Kidney capillary endothelial cell (primary cell): ENCODE measurements at regions not wholly inside any gene's neighbourhood (a gene's known extent, or its start where the extent isn't known, plus 50 kb on each side); places are given as distances from the start of the nearest gene placed in this dataset.
A peak's percentile ranks its signal among the peaks of the same experiment; 100 is the strongest.
"Not testable (repeated sequence)": the region's sequence is repeated elsewhere in the genome, so short reads cannot be mapped to it uniquely, and the experiment has no call there.

Source experiments
- DNase-seq: peaks from one replicate; pipeline ENCODE4 v3.0.0-alpha.2; 2018; ENCODE audit warnings: low spot score

- no peak for DNase-seq
Measured at GRCh38 chr4:72942565-72942964, 127.0 kb downstream of the COX18 start.

- DNase-seq: no peak
Measured at GRCh38 chr4:72938516-72938915, 131.0 kb downstream of the COX18 start.

- no peak for DNase-seq
Measured at GRCh38 chr4:72935462-72935861, 134.1 kb downstream of the COX18 start.

GRCh38 chr4:72933029-72933428 lies 136.5 kb downstream of the COX18 start:
- DNase-seq: no peak

GRCh38 chr4:72931346-72931745 lies 138.2 kb downstream of the COX18 start:
- no peak for DNase-seq

GRCh38 chr4:72929596-72930274 lies 139.8 kb downstream of the COX18 start:
- DNase-seq: not testable (repeated sequence)

GRCh38 chr4:72924814-72925213 lies 144.7 kb downstream of the COX18 start:
- DNase-seq: no peak

GRCh38 chr4:72919937-72920336 lies 149.6 kb downstream of the COX18 start:
- no peak for DNase-seq

GRCh38 chr4:72919464-72919863 lies 150.1 kb downstream of the COX18 start:
- no peak for DNase-seq

- no peak for DNase-seq
Measured at GRCh38 chr4:72918362-72918761, 151.2 kb downstream of the COX18 start.

- DNase-seq: no peak
Measured at GRCh38 chr4:72911316-72911715, 158.2 kb downstream of the COX18 start.

- no peak for DNase-seq
Measured at GRCh38 chr4:72909461-72909860, 160.1 kb downstream of the COX18 start.

GRCh38 chr4:72902354-72902753 lies 167.2 kb downstream of the COX18 start:
- DNase-seq: no peak

GRCh38 chr4:72901553-72901952 lies 168.0 kb downstream of the COX18 start:
- no peak for DNase-seq

GRCh38 chr4:72900952-72901351 lies 168.6 kb downstream of the COX18 start:
- no peak for DNase-seq

GRCh38 chr4:72899621-72900020 lies 169.9 kb downstream of the COX18 start:
- DNase-seq: no peak

- no peak for DNase-seq
Measured at GRCh38 chr4:72899214-72899613, 170.3 kb downstream of the COX18 start.

GRCh38 chr4:72896515-72896914 lies 173.0 kb downstream of the COX18 start:
- DNase-seq: no peak

- DNase-seq: no peak
Measured at GRCh38 chr4:72895408-72895807, 174.1 kb downstream of the COX18 start.

- no peak for DNase-seq
Measured at GRCh38 chr4:72893354-72894066, 176.0 kb downstream of the COX18 start.

GRCh38 chr4:72888331-72888730 lies 181.2 kb downstream of the COX18 start:
- no peak for DNase-seq

GRCh38 chr4:72887152-72887551 lies 182.4 kb downstream of the COX18 start:
- no peak for DNase-seq

- peak; percentile 9 for DNase-seq
Measured at GRCh38 chr4:72886602-72887001, 182.9 kb downstream of the COX18 start.

GRCh38 chr4:72884225-72884624 lies 185.3 kb downstream of the COX18 start:
- not testable (repeated sequence) for DNase-seq
